ENCODE measurements at regions not wholly inside any gene's neighbourhood (a gene's known extent, or its start where the extent isn't known, plus 50 kb on each side); places are given as distances from the start of the nearest gene placed in this dataset.

DNA sequence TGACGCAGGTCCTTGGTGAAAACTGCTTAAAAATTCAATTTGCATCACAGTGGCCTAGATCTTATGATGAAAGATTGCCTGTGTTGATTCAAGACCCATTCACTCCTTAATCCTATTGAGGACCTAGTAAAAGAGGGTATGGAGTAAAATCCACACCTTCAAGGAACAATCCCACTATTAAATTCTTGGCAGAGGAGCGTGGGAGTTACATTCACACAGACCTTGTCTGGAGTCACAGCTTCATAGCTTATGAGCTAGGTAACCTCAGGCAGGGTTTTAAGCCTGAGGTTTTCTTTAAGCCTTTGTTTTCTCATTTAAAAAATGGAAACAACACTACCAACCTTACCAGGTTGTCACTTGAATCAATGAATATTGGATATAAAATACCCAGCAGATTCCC, 566.5 kb upstream of the ZNF462 start:
- TF ChIP-seq, protein P1, sequence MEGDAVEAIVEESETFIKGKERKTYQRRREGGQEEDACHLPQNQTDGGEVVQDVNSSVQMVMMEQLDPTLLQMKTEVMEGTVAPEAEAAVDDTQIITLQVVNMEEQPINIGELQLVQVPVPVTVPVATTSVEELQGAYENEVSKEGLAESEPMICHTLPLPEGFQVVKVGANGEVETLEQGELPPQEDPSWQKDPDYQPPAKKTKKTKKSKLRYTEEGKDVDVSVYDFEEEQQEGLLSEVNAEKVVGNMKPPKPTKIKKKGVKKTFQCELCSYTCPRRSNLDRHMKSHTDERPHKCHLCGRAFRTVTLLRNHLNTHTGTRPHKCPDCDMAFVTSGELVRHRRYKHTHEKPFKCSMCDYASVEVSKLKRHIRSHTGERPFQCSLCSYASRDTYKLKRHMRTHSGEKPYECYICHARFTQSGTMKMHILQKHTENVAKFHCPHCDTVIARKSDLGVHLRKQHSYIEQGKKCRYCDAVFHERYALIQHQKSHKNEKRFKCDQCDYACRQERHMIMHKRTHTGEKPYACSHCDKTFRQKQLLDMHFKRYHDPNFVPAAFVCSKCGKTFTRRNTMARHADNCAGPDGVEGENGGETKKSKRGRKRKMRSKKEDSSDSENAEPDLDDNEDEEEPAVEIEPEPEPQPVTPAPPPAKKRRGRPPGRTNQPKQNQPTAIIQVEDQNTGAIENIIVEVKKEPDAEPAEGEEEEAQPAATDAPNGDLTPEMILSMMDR (conservative IDR thresholded peaks at IDR 0.05; ENCODE audit: low read length) = no peak
- TF ChIP-seq EZH2phosphoT487 (IDR thresholded peaks at IDR 0.05; ENCODE audit: borderline replicate concordance, low read depth, low read length) = no peak
